Fibroblast of peridontal ligament (primary cell): ENCODE measurements at regions not wholly inside any gene's neighbourhood (a gene's known extent, or its start where the extent isn't known, plus 50 kb on each side); places are given as distances from the start of the nearest gene placed in this dataset.
"Not testable (repeated sequence)": the region's sequence is repeated elsewhere in the genome, so short reads cannot be mapped to it uniquely, and the experiment has no call there.

Experiments
- DNase-seq: peaks from one replicate; pipeline ENCODE4 v3.0.0-alpha.2; 2010; ENCODE audit errors: extremely low read depth

GRCh38 chr15:91611561-91612323 is 241.8 kb upstream of the SLCO3A1 start:
- DNase-seq, result no peak

- DNase-seq, result no peak
Measured at GRCh38 chr15:91620229-91620628, 233.3 kb upstream of the SLCO3A1 start.

- no peak for DNase-seq
Measured at GRCh38 chr15:91622235-91622634, 231.3 kb upstream of the SLCO3A1 start.

- no peak for DNase-seq
Measured at GRCh38 chr15:91622711-91623342, 230.7 kb upstream of the SLCO3A1 start.

GRCh38 chr15:91624353-91624968 is 229.0 kb upstream of the SLCO3A1 start:
- DNase-seq, result no peak

GRCh38 chr15:91625506-91625905 is 228.0 kb upstream of the SLCO3A1 start:
- DNase-seq, result no peak

GRCh38 chr15:91627473-91628278 is 225.8 kb upstream of the SLCO3A1 start:
- no peak for DNase-seq

- no peak for DNase-seq
Measured at GRCh38 chr15:91630090-91630489, 223.4 kb upstream of the SLCO3A1 start.

GRCh38 chr15:91632176-91632575 is 221.3 kb upstream of the SLCO3A1 start:
- no peak for DNase-seq

- no peak for DNase-seq
Measured at GRCh38 chr15:91632981-91633380, 220.5 kb upstream of the SLCO3A1 start.

- no peak for DNase-seq
Measured at GRCh38 chr15:91634179-91634578, 219.3 kb upstream of the SLCO3A1 start.

- no peak for DNase-seq
Measured at GRCh38 chr15:91635080-91635479, 218.4 kb upstream of the SLCO3A1 start.

GRCh38 chr15:91635641-91636040 is 217.9 kb upstream of the SLCO3A1 start:
- no peak for DNase-seq

GRCh38 chr15:91649016-91649415 is 204.5 kb upstream of the SLCO3A1 start:
- DNase-seq, result no peak

- no peak for DNase-seq
Measured at GRCh38 chr15:91649831-91650321, 203.6 kb upstream of the SLCO3A1 start.

GRCh38 chr15:91651251-91651650 is 202.3 kb upstream of the SLCO3A1 start:
- no peak for DNase-seq

- no peak for DNase-seq
Measured at GRCh38 chr15:91652610-91653207, 200.8 kb upstream of the SLCO3A1 start.

GRCh38 chr15:91655563-91656290 is 197.8 kb upstream of the SLCO3A1 start:
- not testable (repeated sequence) for DNase-seq

GRCh38 chr15:91660174-91660649 is 193.3 kb upstream of the SLCO3A1 start:
- no peak for DNase-seq

- DNase-seq, result no peak
Measured at GRCh38 chr15:91664224-91664836, 189.2 kb upstream of the SLCO3A1 start.
